Kidney (tissue), 13 donors: ENCODE measurements at regions not wholly inside any gene's neighbourhood (a gene's known extent, or its start where the extent isn't known, plus 50 kb on each side); places are given as distances from the start of the nearest gene placed in this dataset.

ENCODE experiments used
- DNase-seq, 5 donors: peaks; one replicate each; pipeline ENCODE4 v3.0.0-alpha.2; 2013 to 2020
- FAIRE-seq: peaks from 2 replicates; lab custom pipeline; 2012; peaks lifted over from hg19 to GRCh38; lab: Jason Lieb, UNC
- H3K27ac ChIP-seq, 2 donors: one replicate each; pipeline ENCODE4 v1.7.0; 2013; ENCODE audit warnings: low read depth in 2 of 2, low read length in 2 of 2, inconsistent platforms in 1 of 2
- H3K27me3 ChIP-seq: one replicate; pipeline ENCODE4 v1.7.1; 2013; ENCODE audit warnings: low read length, inconsistent platforms; ENCODE audit not compliant: control insufficient read depth, insufficient read depth
- H3K36me3 ChIP-seq, 3 donors: one replicate each; pipeline versions ENCODE4 v1.7.0 to v1.7.1; 2013; ENCODE audit warnings: low read length in 3 of 3, control low read depth in 1 of 3, inconsistent platforms in 1 of 3; ENCODE audit not compliant: insufficient read depth in 3 of 3, control insufficient read depth in 2 of 3
- H3K4me1 ChIP-seq, 3 donors: one replicate each; pipeline versions ENCODE4 v1.7.0 to v1.7.1; 2013; ENCODE audit warnings: low read length in 3 of 3, inconsistent platforms in 1 of 3, low read depth in 1 of 3; ENCODE audit not compliant: control insufficient read depth in 2 of 3, insufficient read depth in 2 of 3
- H3K4me3 ChIP-seq, 3 donors: one replicate each; pipeline versions ENCODE4 v1.7.0 to v1.8.1; 2013; ENCODE audit warnings: low read length in 3 of 3, control low read depth in 1 of 3, inconsistent platforms in 1 of 3
- H3K9ac ChIP-seq, 3 donors: one replicate each; pipeline versions ENCODE4 v1.7.0 to v1.7.1; 2013; ENCODE audit warnings: low read length in 3 of 3, control low read depth in 1 of 3, inconsistent platforms in 1 of 3
- H3K9me3 ChIP-seq, 3 donors: one replicate each; pipeline versions ENCODE4 v1.7.0 to v1.7.1; 2013; ENCODE audit warnings: low read length in 3 of 3, control low read depth in 1 of 3, inconsistent platforms in 1 of 3; ENCODE audit not compliant: control insufficient read depth in 2 of 3, insufficient read depth in 1 of 3
- CTCF ChIP-seq: IDR thresholded peaks from 3 replicates; pipeline ENCODE4 v1.5.1; 2012; ENCODE audit warnings: mild to moderate bottlenecking, moderate library complexity, borderline replicate concordance; ENCODE audit not compliant: insufficient read depth; ENCODE audit errors: extremely low read depth
- intact Hi-C: fragments of 100-400 bp; cut with DNase I; formaldehyde crosslinking; loops from one replicate; pipeline ENCODE4 v1.11.1; 2022
- donor health status: control.
- donor health status: control.
- donor health status: control.
- donor health status: control.
- donor health status: control.
- donor health status: DM: yes; HTN: yes; CAD: no.
- donor health status: Normal renal cell carcinoma (clear cell type).

- Histone ChIP-seq H3K27me3 (no peaks in the 10 kb centered on the region), H3K4me1 (no peaks in the 10 kb centered on the region), H3K27ac (no peak overlapping the region), H3K36me3 (no peaks in the 10 kb centered on the region), H3K4me3 (no peak overlapping the region), H3K9ac (no peak overlapping the region), H3K9me3 (no peaks in the 10 kb centered on the region)
- intact Hi-C loops = loop anchor here (5.0 kb wide), 1 partner anchor 443 kb away; no protein-coding TSS in a partner anchor
- FAIRE-seq = no peak
- DNase-seq = no peak
- TF ChIP-seq CTCF = no peak
Observed at GRCh38 chr6:160929361-160929760, 62.2 kb upstream of the MAP3K4 start.

GRCh38 chr6:160929831-160930230 is 61.7 kb upstream of the MAP3K4 start:
- H3K9me3 ChIP-seq = no peaks in the 10 kb centered on the region
- H3K36me3 ChIP-seq = no peaks in the 10 kb centered on the region
- no peak overlapping the region for H3K4me3 ChIP-seq
- no peaks in the 10 kb centered on the region for H3K27me3 ChIP-seq
- no peak overlapping the region for H3K27ac ChIP-seq
- TF ChIP-seq CTCF = no peak
- no peak for FAIRE-seq
- H3K4me1 ChIP-seq = no peaks in the 10 kb centered on the region
- no peak for DNase-seq
- intact Hi-C loops = loop anchor here (5.0 kb wide), 1 partner anchor 442 kb away; no protein-coding TSS in a partner anchor
- no peak overlapping the region for H3K9ac ChIP-seq

GRCh38 chr6:160930547-160931377 is 60.8 kb upstream of the MAP3K4 start:
- Histone ChIP-seq H3K4me1 (no peaks in the 10 kb centered on the region), H3K36me3 (no peaks in the 10 kb centered on the region), H3K9ac (no peak overlapping the region), H3K4me3 (peak overlapping the region; percentile 42 to 54 (median 44)), H3K9me3 (no peaks in the 10 kb centered on the region), H3K27ac (no peak overlapping the region), H3K27me3 (no peaks in the 10 kb centered on the region)
- peak; percentile 86 for TF ChIP-seq CTCF
- FAIRE-seq (no peak), DNase-seq (peak; percentile 80 to 91 (median 85))
- intact Hi-C loops = no loop called here
